Fibroblast of lung (primary cell): ENCODE measurements at regions not wholly inside any gene's neighbourhood (a gene's known extent, or its start where the extent isn't known, plus 50 kb on each side); places are given as distances from the start of the nearest gene placed in this dataset.

Experiments
- EZH2 ChIP-seq: IDR thresholded peaks from 2 replicates; pipeline ENCODE4 v1.5.1; 2012; ENCODE audit warnings: low read length, control low read depth, mild to moderate bottlenecking; ENCODE audit errors: missing control alignments
- TF ChIP-seq, protein P1 (sequence below), 2 donors: IDR thresholded peaks in 1 of 2; conservative IDR thresholded peaks in 1 of 2; 1 replicate in 1 of 2; 2 replicates in 1 of 2; pipeline ENCODE4 v1.5.1; 2011 to 2012; ENCODE audit warnings: low read length in 2 of 2, control low read depth in 1 of 2, inconsistent platforms in 1 of 2, low read depth in 1 of 2, mild to moderate bottlenecking in 1 of 2

GRCh38 chr2:118699447-118700175, 147.8 kb downstream of the EN1 start:
- TF ChIP-seq, protein P1, sequence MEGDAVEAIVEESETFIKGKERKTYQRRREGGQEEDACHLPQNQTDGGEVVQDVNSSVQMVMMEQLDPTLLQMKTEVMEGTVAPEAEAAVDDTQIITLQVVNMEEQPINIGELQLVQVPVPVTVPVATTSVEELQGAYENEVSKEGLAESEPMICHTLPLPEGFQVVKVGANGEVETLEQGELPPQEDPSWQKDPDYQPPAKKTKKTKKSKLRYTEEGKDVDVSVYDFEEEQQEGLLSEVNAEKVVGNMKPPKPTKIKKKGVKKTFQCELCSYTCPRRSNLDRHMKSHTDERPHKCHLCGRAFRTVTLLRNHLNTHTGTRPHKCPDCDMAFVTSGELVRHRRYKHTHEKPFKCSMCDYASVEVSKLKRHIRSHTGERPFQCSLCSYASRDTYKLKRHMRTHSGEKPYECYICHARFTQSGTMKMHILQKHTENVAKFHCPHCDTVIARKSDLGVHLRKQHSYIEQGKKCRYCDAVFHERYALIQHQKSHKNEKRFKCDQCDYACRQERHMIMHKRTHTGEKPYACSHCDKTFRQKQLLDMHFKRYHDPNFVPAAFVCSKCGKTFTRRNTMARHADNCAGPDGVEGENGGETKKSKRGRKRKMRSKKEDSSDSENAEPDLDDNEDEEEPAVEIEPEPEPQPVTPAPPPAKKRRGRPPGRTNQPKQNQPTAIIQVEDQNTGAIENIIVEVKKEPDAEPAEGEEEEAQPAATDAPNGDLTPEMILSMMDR (conservative IDR thresholded peaks at IDR 0.05 in 1 of 2, IDR thresholded peaks at IDR 0.05 in 1 of 2; ENCODE audit: low read depth in 1 of 2, low read length in 2 of 2) = no peak
- no peak for TF ChIP-seq EZH2
